Kidney epithelial cell (primary cell): ENCODE measurements at regions not wholly inside any gene's neighbourhood (a gene's known extent, or its start where the extent isn't known, plus 50 kb on each side); places are given as distances from the start of the nearest gene placed in this dataset.

ENCODE experiments used
- DNase-seq: peaks from one replicate; pipeline ENCODE4 v3.0.0-alpha.2; 2010; ENCODE audit warnings: low read depth
- H3K27me3 ChIP-seq: 2 replicates; pipeline ENCODE4 v1.6.0; 2011; ENCODE audit warnings: low read length; ENCODE audit not compliant: control insufficient read depth, insufficient read depth
- H3K36me3 ChIP-seq: 2 replicates; pipeline ENCODE4 v1.5.1; 2011; ENCODE audit warnings: low read length; ENCODE audit not compliant: control insufficient read depth, insufficient read depth
- H3K4me3 ChIP-seq: 2 replicates; pipeline ENCODE4 v1.5.1; 2011; ENCODE audit warnings: low read depth, mild to moderate bottlenecking, control low read depth, low read length
- CTCF ChIP-seq: IDR thresholded peaks from 2 replicates; pipeline ENCODE4 v1.5.1; 2011; ENCODE audit warnings: mild to moderate bottlenecking, moderate library complexity, low read length, control low read depth, inconsistent platforms; ENCODE audit not compliant: insufficient read depth, poor library complexity, severe bottlenecking

GRCh38 chr1:5601516-5601915, 390.7 kb downstream of the NPHP4 start:
- DNase-seq: no peak
- TF ChIP-seq CTCF: no peak
- no peak overlapping the region for H3K4me3 ChIP-seq
- no peaks in the 10 kb centered on the region for H3K36me3 ChIP-seq
- no peaks in the 10 kb centered on the region for H3K27me3 ChIP-seq

GRCh38 chr1:5599541-5599940, 392.7 kb downstream of the NPHP4 start:
- H3K27me3 ChIP-seq: no peaks in the 10 kb centered on the region
- no peak for DNase-seq
- H3K36me3 ChIP-seq: no peaks in the 10 kb centered on the region
- no peak overlapping the region for H3K4me3 ChIP-seq
- no peak for TF ChIP-seq CTCF

GRCh38 chr1:5598824-5599395, 393.3 kb downstream of the NPHP4 start:
- DNase-seq: no peak
- H3K36me3 ChIP-seq: no peaks in the 10 kb centered on the region
- H3K4me3 ChIP-seq: no peak overlapping the region
- TF ChIP-seq CTCF: no peak
- H3K27me3 ChIP-seq: no peaks in the 10 kb centered on the region

GRCh38 chr1:5597991-5598823, 394.0 kb downstream of the NPHP4 start:
- no peak for DNase-seq
- Histone ChIP-seq H3K36me3 (no peaks in the 10 kb centered on the region), H3K4me3 (no peak overlapping the region), H3K27me3 (no peaks in the 10 kb centered on the region)
- TF ChIP-seq CTCF: no peak

- Histone ChIP-seq H3K4me3 (no peak overlapping the region), H3K27me3 (no peaks in the 10 kb centered on the region), H3K36me3 (no peaks in the 10 kb centered on the region)
- DNase-seq: no peak
- TF ChIP-seq CTCF: no peak
Observed at GRCh38 chr1:5597171-5597850, 394.9 kb downstream of the NPHP4 start.

- no peak for DNase-seq
- no peaks in the 10 kb centered on the region for H3K27me3 ChIP-seq
- H3K36me3 ChIP-seq: no peaks in the 10 kb centered on the region
- no peak overlapping the region for H3K4me3 ChIP-seq
- no peak for TF ChIP-seq CTCF
Observed at GRCh38 chr1:5596651-5597050, 395.6 kb downstream of the NPHP4 start.
